Loucy (cell line): ENCODE measurements at regions not wholly inside any gene's neighbourhood (a gene's known extent, or its start where the extent isn't known, plus 50 kb on each side); places are given as distances from the start of the nearest gene placed in this dataset.

Source experiments
- H2AFZ ChIP-seq: fragments of 200-600 bp; sonication (generic); 2 replicates; pipeline ENCODE4 v1.6.0; 2016; ENCODE audit warnings: antibody characterized with exemption, mild to moderate bottlenecking, low read length, moderate library complexity
- H3F3A ChIP-seq: fragments of 200-600 bp; 2 replicates; pipeline ENCODE4 v1.6.0; 2016; ENCODE audit warnings: antibody characterized with exemption, low read depth, mild to moderate bottlenecking
- H3K27me3 ChIP-seq: fragments of 200-600 bp; sonication (generic); 2 replicates; pipeline ENCODE4 v1.6.1; 2014; ENCODE audit warnings: low read length, mild to moderate bottlenecking; ENCODE audit not compliant: insufficient read depth, poor library complexity, severe bottlenecking
- H3K36me3 ChIP-seq: fragments of 200-600 bp; sonication (generic); 2 replicates; pipeline ENCODE4 v1.6.1; 2016; ENCODE audit warnings: low read length; ENCODE audit not compliant: insufficient read depth
- H3K4me1 ChIP-seq: fragments of 200-600 bp; sonication (generic); 2 replicates; pipeline ENCODE4 v1.5.1; 2014; ENCODE audit warnings: low read length, mild to moderate bottlenecking; ENCODE audit not compliant: insufficient read depth, poor library complexity, severe bottlenecking
- H3K4me2 ChIP-seq: fragments of 200-600 bp; sonication (generic); 2 replicates; pipeline ENCODE4 v1.6.0; 2014; ENCODE audit warnings: antibody characterized with exemption, low read length, low read depth, mild to moderate bottlenecking; ENCODE audit not compliant: poor library complexity, severe bottlenecking
- H3K4me3 ChIP-seq: fragments of 200-600 bp; sonication (generic); 2 replicates; pipeline ENCODE4 v1.5.1; 2014; ENCODE audit warnings: low read length, mild to moderate bottlenecking, mixed read lengths; ENCODE audit not compliant: poor library complexity, severe bottlenecking
- H3K79me2 ChIP-seq: fragments of 200-600 bp; sonication (generic); 2 replicates; pipeline ENCODE4 v1.6.1; 2014; ENCODE audit warnings: low read length; ENCODE audit not compliant: insufficient read depth
- H3K9ac ChIP-seq: fragments of 200-600 bp; sonication (generic); 2 replicates; pipeline ENCODE4 v1.6.0; 2014; ENCODE audit warnings: mild to moderate bottlenecking, low read depth, low read length, moderate library complexity; ENCODE audit not compliant: poor library complexity, severe bottlenecking
- H3K9me2 ChIP-seq: fragments of 200-600 bp; sonication (generic); replicated peaks from 2 replicates; pipeline ENCODE4 v1.6.1; 2016; ENCODE audit warnings: low read depth, low read length, mixed read lengths
- H3K9me3 ChIP-seq: fragments of 200-600 bp; sonication (generic); 2 replicates; pipeline ENCODE4 v1.6.1; 2014; ENCODE audit warnings: mild to moderate bottlenecking, antibody characterized with exemption, low read length, low read depth; ENCODE audit not compliant: insufficient read depth
- H4K20me1 ChIP-seq: fragments of 200-600 bp; sonication (generic); 2 replicates; pipeline ENCODE4 v1.6.0; 2014; ENCODE audit warnings: antibody characterized with exemption, low read length, mild to moderate bottlenecking; ENCODE audit not compliant: insufficient read depth, poor library complexity, severe bottlenecking
- CTCF ChIP-seq: fragments of 200-600 bp; sonication (generic); conservative IDR thresholded peaks from 2 replicates; pipeline ENCODE4 v1.5.1; 2014; ENCODE audit warnings: mild to moderate bottlenecking, antibody characterized with exemption, low read length
- EZH2phosphoT487 ChIP-seq: fragments of 200-600 bp; IDR thresholded peaks from 2 replicates; pipeline ENCODE4 v1.6.1; 2018; ENCODE audit warnings: antibody characterized with exemption, mild to moderate bottlenecking, moderate library complexity, borderline replicate concordance

- Histone ChIP-seq H3K9ac (no peak overlapping the region), H2AFZ (no peak overlapping the region), H3K4me2 (no peak overlapping the region), H4K20me1 (no peaks in the 10 kb centered on the region), H3K4me3 (no peak overlapping the region), H3K9me3 (no peaks in the 10 kb centered on the region), H3F3A (no peaks in the 10 kb centered on the region), H3K4me1 (no peaks in the 10 kb centered on the region), H3K79me2 (no peaks in the 10 kb centered on the region), H3K27me3 (no peaks in the 10 kb centered on the region), H3K9me2 (no peaks in the 10 kb centered on the region), H3K36me3 (no peaks in the 10 kb centered on the region)
- TF ChIP-seq CTCF (no peak), EZH2phosphoT487 (no peak)
Observed at GRCh38 chr6:71083308-71083820, 126.5 kb upstream of the B3GAT2 start.

- Histone ChIP-seq H3K4me3 (no peak overlapping the region), H3K4me1 (no peaks in the 10 kb centered on the region), H2AFZ (no peak overlapping the region), H3F3A (no peaks in the 10 kb centered on the region), H3K4me2 (no peak overlapping the region), H3K9ac (no peak overlapping the region), H3K36me3 (no peaks in the 10 kb centered on the region), H4K20me1 (no peaks in the 10 kb centered on the region), H3K9me2 (no peaks in the 10 kb centered on the region), H3K79me2 (no peaks in the 10 kb centered on the region), H3K9me3 (no peaks in the 10 kb centered on the region), H3K27me3 (no peaks in the 10 kb centered on the region)
- no peak for TF ChIP-seq CTCF
- no peak for TF ChIP-seq EZH2phosphoT487
Observed at GRCh38 chr6:71088166-71088565, 131.3 kb upstream of the B3GAT2 start.

- H3K27me3 ChIP-seq: no peaks in the 10 kb centered on the region
- H3K9me2 ChIP-seq: no peaks in the 10 kb centered on the region
- no peak overlapping the region for H2AFZ ChIP-seq
- no peaks in the 10 kb centered on the region for H4K20me1 ChIP-seq
- H3K4me1 ChIP-seq: no peaks in the 10 kb centered on the region
- no peaks in the 10 kb centered on the region for H3K36me3 ChIP-seq
- no peak for TF ChIP-seq EZH2phosphoT487
- TF ChIP-seq CTCF: no peak
- H3K9ac ChIP-seq: no peak overlapping the region
- no peaks in the 10 kb centered on the region for H3K9me3 ChIP-seq
- H3K79me2 ChIP-seq: no peaks in the 10 kb centered on the region
- H3K4me3 ChIP-seq: no peak overlapping the region
- H3K4me2 ChIP-seq: no peak overlapping the region
- no peaks in the 10 kb centered on the region for H3F3A ChIP-seq
Observed at GRCh38 chr6:71090217-71090616, 133.4 kb upstream of the B3GAT2 start.
